Osteoblast (primary cell): ENCODE measurements at regions not wholly inside any gene's neighbourhood (a gene's known extent, or its start where the extent isn't known, plus 50 kb on each side); places are given as distances from the start of the nearest gene placed in this dataset.
"Not testable (repeated sequence)": the region's sequence is repeated elsewhere in the genome, so short reads cannot be mapped to it uniquely, and the experiment has no call there.

Experiments
- DNase-seq: peaks from one replicate; pipeline ENCODE4 v3.0.0; 2011; ENCODE audit warnings: low spot score, mixed read lengths; ENCODE audit not compliant: insufficient read length; ENCODE audit errors: missing footprints
- H2AFZ ChIP-seq: 2 replicates; pipeline ENCODE4 v1.6.0; 2011; ENCODE audit warnings: mild to moderate bottlenecking, low read length
- H3K27ac ChIP-seq: 2 replicates; pipeline ENCODE4 v1.5.1; 2011; ENCODE audit warnings: mild to moderate bottlenecking, low read depth, low read length, moderate library complexity
- H3K27me3 ChIP-seq: 2 replicates; pipeline ENCODE4 v1.6.0; 2012; ENCODE audit warnings: mild to moderate bottlenecking, control low read depth, inconsistent platforms, low read length, moderate library complexity; ENCODE audit not compliant: insufficient read depth
- H3K36me3 ChIP-seq: 2 replicates; pipeline ENCODE4 v1.5.1; 2011; ENCODE audit warnings: mild to moderate bottlenecking, low read length, control low read depth, moderate library complexity; ENCODE audit not compliant: insufficient read depth
- H3K4me1 ChIP-seq: 2 replicates; pipeline ENCODE4 v1.5.1; 2011; ENCODE audit warnings: mild to moderate bottlenecking, low read length, control low read depth, moderate library complexity; ENCODE audit not compliant: insufficient read depth
- H3K4me2 ChIP-seq: 2 replicates; pipeline ENCODE4 v1.6.0; 2011; ENCODE audit warnings: mild to moderate bottlenecking, low read length; ENCODE audit not compliant: insufficient read depth
- H3K4me3 ChIP-seq: fragments of 200-600 bp; sonication (generic); 3 replicates; pipeline ENCODE4 v1.5.1; 2012; ENCODE audit warnings: mild to moderate bottlenecking, low read length, inconsistent platforms; ENCODE audit not compliant: insufficient read depth
- H3K79me2 ChIP-seq: 2 replicates; pipeline ENCODE4 v1.6.0; 2012; ENCODE audit warnings: mild to moderate bottlenecking, low read length, control low read depth, inconsistent platforms; ENCODE audit not compliant: insufficient read depth
- H3K9me3 ChIP-seq: 2 replicates; pipeline ENCODE4 v1.5.1; 2011; ENCODE audit warnings: low read depth, low read length, control low read depth
- H4K20me1 ChIP-seq: 2 replicates; pipeline ENCODE4 v1.6.0; 2012; ENCODE audit warnings: mild to moderate bottlenecking, low read length, control low read depth; ENCODE audit not compliant: insufficient read depth
- CTCF ChIP-seq: IDR thresholded peaks from 2 replicates; pipeline ENCODE4 v1.5.1; 2011; ENCODE audit warnings: mild to moderate bottlenecking, low read depth, low read length, moderate library complexity; ENCODE audit errors: extremely low read depth

GRCh38 chr6:6486595-6486994 is 101.9 kb upstream of the LY86 start:
- no peaks in the 10 kb centered on the region for H3K36me3 ChIP-seq
- no peak overlapping the region for H2AFZ ChIP-seq
- no peaks in the 10 kb centered on the region for H4K20me1 ChIP-seq
- no peak overlapping the region for H3K27ac ChIP-seq
- H3K9me3 ChIP-seq: no peaks in the 10 kb centered on the region
- H3K27me3 ChIP-seq: no peaks in the 10 kb centered on the region
- no peaks in the 10 kb centered on the region for H3K4me1 ChIP-seq
- no peak for DNase-seq
- H3K4me2 ChIP-seq: no peak overlapping the region
- no peak for TF ChIP-seq CTCF
- H3K4me3 ChIP-seq: no peak overlapping the region
- H3K79me2 ChIP-seq: no peaks in the 10 kb centered on the region

GRCh38 chr6:6491761-6492160 is 96.8 kb upstream of the LY86 start:
- Histone ChIP-seq H3K27ac (no peak overlapping the region), H3K27me3 (no peaks in the 10 kb centered on the region), H3K36me3 (no peaks in the 10 kb centered on the region), H3K9me3 (no peaks in the 10 kb centered on the region), H3K4me1 (no peaks in the 10 kb centered on the region), H2AFZ (no peak overlapping the region), H3K4me2 (no peak overlapping the region), H4K20me1 (no peaks in the 10 kb centered on the region), H3K4me3 (no peak overlapping the region), H3K79me2 (no peaks in the 10 kb centered on the region)
- no peak for DNase-seq
- TF ChIP-seq CTCF: no peak

- Histone ChIP-seq H3K9me3 (no peaks in the 10 kb centered on the region), H3K27me3 (no peaks in the 10 kb centered on the region), H3K36me3 (no peaks in the 10 kb centered on the region), H3K4me3 (no peak overlapping the region), H2AFZ (no peak overlapping the region), H3K4me2 (no peak overlapping the region), H3K79me2 (no peaks in the 10 kb centered on the region), H3K4me1 (no peaks in the 10 kb centered on the region), H4K20me1 (no peaks in the 10 kb centered on the region), H3K27ac (no peak overlapping the region)
- DNase-seq: no peak
- no peak for TF ChIP-seq CTCF
Observed at GRCh38 chr6:6492675-6493074, 95.8 kb upstream of the LY86 start.

- not testable (repeated sequence) for H3K36me3 ChIP-seq, H3K4me3 ChIP-seq, H3K4me1 ChIP-seq, H3K79me2 ChIP-seq, H3K27ac ChIP-seq, H3K27me3 ChIP-seq, DNase-seq, H4K20me1 ChIP-seq, H3K4me2 ChIP-seq, H3K9me3 ChIP-seq, H2AFZ ChIP-seq
Observed at GRCh38 chr6:6494139-6494538, 94.4 kb upstream of the LY86 start.

GRCh38 chr6:6494677-6495076 is 93.8 kb upstream of the LY86 start:
- Histone ChIP-seq H3K79me2 (no peaks in the 10 kb centered on the region), H3K36me3 (no peaks in the 10 kb centered on the region), H3K27ac (no peak overlapping the region), H3K27me3 (no peaks in the 10 kb centered on the region), H2AFZ (no peak overlapping the region), H3K9me3 (no peaks in the 10 kb centered on the region), H3K4me2 (no peak overlapping the region), H3K4me3 (no peak overlapping the region), H4K20me1 (no peaks in the 10 kb centered on the region), H3K4me1 (no peaks in the 10 kb centered on the region)
- no peak for TF ChIP-seq CTCF
- DNase-seq: no peak
